ENCODE measurements at regions not wholly inside any gene's neighbourhood (a gene's known extent, or its start where the extent isn't known, plus 50 kb on each side); places are given as distances from the start of the nearest gene placed in this dataset.

DNA sequence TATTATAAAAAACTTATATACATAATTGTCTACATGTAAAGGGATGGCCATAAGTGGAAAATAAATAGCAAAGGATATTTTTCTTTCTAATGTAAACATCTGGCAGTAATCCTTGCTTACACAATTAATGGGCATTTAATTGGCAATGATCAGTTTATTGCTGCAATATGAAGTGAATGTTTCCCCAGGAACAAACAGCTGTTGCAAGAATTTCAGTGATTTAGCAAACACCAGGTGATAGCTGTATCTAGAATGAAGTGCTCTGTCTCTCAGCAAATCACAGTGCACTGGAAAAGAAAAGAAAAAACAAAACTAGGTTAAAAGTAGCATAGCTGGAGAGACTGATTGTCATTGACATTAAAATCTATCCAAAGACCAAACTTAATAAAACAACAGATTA is 594.5 kb upstream of the ARRDC3 start:
- TF ChIP-seq POLR2A (IDR thresholded peaks at IDR 0.05; ENCODE audit: low read length) (no peak), GATA1 (IDR thresholded peaks at IDR 0.05; ENCODE audit: low read depth, low read length) (no peak)
